ENCODE measurements at regions not wholly inside any gene's neighbourhood (a gene's known extent, or its start where the extent isn't known, plus 50 kb on each side); places are given as distances from the start of the nearest gene placed in this dataset.
"Not testable (repeated sequence)": the region's sequence is repeated elsewhere in the genome, so short reads cannot be mapped to it uniquely, and the experiment has no call there.

DNA sequence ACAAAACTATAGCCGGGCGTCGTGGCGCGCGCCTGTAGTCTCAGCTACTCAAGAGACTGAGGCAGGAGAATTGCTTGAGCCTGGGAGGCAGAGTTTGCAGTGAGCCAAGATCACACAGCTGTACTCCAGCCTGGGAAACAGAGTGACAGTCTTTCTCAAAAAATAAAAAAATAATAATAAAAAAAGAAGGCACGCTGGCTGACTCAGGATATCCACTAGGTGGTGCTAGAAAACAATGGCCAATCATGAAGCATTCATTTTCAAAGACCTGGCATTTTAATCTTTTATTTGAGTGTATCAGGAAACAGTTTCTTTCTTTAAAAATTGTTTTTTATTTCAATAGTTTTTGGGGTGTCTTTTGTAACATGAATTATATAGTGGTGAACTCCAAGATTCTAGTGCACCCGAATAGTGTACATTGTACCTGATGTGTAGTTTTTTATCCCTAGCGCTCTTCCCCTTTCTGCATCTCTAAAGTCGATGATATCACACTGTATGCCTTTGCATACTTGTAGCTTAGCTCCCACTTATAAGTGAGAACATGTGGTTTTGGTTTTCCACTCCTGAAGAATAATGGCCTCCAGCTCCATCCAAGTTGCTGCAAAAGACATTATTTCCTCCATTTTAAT, 88.6 kb downstream of the LYZL1 start:
- H3K36me3 Mint-ChIP-seq (ENCODE audit: low read depth): no peaks in the 10 kb centered on the region
- TF ChIP-seq, protein P1, sequence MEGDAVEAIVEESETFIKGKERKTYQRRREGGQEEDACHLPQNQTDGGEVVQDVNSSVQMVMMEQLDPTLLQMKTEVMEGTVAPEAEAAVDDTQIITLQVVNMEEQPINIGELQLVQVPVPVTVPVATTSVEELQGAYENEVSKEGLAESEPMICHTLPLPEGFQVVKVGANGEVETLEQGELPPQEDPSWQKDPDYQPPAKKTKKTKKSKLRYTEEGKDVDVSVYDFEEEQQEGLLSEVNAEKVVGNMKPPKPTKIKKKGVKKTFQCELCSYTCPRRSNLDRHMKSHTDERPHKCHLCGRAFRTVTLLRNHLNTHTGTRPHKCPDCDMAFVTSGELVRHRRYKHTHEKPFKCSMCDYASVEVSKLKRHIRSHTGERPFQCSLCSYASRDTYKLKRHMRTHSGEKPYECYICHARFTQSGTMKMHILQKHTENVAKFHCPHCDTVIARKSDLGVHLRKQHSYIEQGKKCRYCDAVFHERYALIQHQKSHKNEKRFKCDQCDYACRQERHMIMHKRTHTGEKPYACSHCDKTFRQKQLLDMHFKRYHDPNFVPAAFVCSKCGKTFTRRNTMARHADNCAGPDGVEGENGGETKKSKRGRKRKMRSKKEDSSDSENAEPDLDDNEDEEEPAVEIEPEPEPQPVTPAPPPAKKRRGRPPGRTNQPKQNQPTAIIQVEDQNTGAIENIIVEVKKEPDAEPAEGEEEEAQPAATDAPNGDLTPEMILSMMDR (IDR thresholded peaks at IDR 0.05): peak; percentile 56
- no peaks in the 10 kb centered on the region for H3K9me3 Mint-ChIP-seq
- H3K27ac Mint-ChIP-seq: no peak overlapping the region
- H3K4me3 Mint-ChIP-seq: no peak overlapping the region
- peaks cover 12% of the 10 kb centered on the region for H3K4me1 Mint-ChIP-seq
- no peak for DNase-seq
- H3K27me3 Mint-ChIP-seq (ENCODE audit: low read depth, poor library complexity): peaks cover under 1% of the 10 kb centered on the region

DNA sequence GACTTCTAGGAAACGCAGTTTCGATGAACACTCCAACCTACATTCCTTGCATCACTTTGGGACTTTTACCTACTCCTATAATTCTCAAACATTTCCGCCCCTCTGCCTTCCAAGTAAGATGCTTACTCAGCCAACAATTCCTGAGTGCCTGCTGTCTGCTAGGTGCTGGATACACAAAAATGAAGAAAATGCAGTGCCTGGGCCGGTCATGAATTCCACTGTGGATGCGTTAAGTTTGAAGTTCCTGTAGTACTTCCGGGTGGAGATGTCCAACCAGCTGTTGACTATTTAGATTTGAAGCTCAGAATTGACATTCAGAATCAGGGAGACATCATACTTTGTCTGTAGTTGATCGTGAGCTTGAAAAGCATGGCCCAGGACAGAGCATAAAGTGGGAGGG, 89.2 kb downstream of the LYZL1 start:
- TF ChIP-seq, protein P1 (IDR thresholded peaks at IDR 0.05): no peak
- H3K27ac Mint-ChIP-seq: no peak overlapping the region
- no peaks in the 10 kb centered on the region for H3K27me3 Mint-ChIP-seq (ENCODE audit: low read depth, poor library complexity)
- H3K4me3 Mint-ChIP-seq: no peak overlapping the region
- H3K9me3 Mint-ChIP-seq: no peaks in the 10 kb centered on the region
- H3K4me1 Mint-ChIP-seq: peaks cover 12% of the 10 kb centered on the region
- H3K36me3 Mint-ChIP-seq (ENCODE audit: low read depth): no peaks in the 10 kb centered on the region
- no peak for DNase-seq

DNA sequence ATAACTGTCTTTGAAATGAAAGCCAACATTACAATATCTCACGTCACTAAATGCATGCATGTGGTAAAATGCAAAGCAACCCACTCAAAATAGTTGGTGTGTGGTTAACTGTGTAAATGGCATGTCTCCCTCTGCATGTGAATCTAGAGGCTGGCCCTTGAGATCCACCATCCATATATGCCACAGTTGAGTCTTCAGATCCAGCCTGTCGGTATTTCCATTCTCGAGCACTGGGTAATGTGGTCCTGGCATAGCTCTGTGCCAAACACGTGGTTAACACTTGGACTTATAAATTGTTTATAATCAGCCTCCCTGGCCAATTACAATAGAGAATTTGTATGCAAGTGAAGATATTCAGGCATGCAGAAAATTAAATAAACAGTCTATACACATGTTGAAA, 90.3 kb downstream of the LYZL1 start:
- Mint-ChIP-seq H3K4me1 (peaks cover 12% of the 10 kb centered on the region), H3K4me3 (no peak overlapping the region), H3K27ac (no peak overlapping the region), H3K27me3 (ENCODE audit: low read depth, poor library complexity) (peaks cover 3% of the 10 kb centered on the region), H3K9me3 (no peaks in the 10 kb centered on the region), H3K36me3 (ENCODE audit: low read depth) (no peaks in the 10 kb centered on the region)
- DNase-seq: no peak
- TF ChIP-seq, protein P1 (IDR thresholded peaks at IDR 0.05): no peak

DNA sequence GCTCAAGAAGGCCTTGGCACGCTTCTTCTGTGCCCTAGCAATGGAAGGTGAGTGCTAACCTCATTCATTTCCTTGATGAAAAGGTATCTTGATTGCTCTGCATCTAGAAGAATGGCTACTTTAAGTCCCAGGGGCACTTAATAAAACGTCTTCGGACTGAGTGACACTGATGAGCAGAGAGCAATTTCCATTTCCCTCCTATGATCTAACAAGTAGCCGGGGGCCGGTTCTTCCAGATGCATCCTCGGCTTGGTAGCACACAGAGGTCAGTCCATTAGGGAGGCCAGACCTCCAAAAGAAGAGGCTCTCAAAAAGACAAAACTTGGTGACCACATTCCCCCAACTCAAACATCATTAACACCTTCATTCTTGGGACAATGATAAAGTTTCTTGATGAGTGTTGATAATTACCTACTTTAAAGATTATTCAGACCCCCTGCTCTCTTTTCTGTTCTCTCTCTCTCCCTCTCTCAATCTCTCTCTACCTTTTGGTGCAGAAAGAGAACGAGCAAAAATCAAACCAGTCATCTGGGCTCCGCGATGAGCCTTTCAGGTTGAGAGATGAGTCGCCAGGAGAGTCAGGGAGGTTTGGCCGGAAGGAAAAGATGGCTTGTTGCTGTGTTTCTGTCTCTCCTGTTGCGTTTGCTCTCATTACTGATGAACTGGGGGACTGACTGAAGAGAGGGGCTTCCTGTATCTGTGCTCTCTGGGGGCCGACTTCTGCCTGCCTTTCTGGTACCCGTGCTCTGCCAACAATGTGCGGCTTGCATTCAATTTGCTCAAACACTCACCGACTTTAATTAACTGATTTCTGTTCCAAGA, 91.1 kb downstream of the LYZL1 start:
- not testable (repeated sequence) for H3K36me3 Mint-ChIP-seq (ENCODE audit: low read depth); H3K4me3 Mint-ChIP-seq; H3K9me3 Mint-ChIP-seq; DNase-seq; H3K27me3 Mint-ChIP-seq (ENCODE audit: low read depth, poor library complexity)
- Mint-ChIP-seq H3K27ac (peak overlapping the region; percentile 51), H3K4me1 (peaks cover 12% of the 10 kb centered on the region)

DNA sequence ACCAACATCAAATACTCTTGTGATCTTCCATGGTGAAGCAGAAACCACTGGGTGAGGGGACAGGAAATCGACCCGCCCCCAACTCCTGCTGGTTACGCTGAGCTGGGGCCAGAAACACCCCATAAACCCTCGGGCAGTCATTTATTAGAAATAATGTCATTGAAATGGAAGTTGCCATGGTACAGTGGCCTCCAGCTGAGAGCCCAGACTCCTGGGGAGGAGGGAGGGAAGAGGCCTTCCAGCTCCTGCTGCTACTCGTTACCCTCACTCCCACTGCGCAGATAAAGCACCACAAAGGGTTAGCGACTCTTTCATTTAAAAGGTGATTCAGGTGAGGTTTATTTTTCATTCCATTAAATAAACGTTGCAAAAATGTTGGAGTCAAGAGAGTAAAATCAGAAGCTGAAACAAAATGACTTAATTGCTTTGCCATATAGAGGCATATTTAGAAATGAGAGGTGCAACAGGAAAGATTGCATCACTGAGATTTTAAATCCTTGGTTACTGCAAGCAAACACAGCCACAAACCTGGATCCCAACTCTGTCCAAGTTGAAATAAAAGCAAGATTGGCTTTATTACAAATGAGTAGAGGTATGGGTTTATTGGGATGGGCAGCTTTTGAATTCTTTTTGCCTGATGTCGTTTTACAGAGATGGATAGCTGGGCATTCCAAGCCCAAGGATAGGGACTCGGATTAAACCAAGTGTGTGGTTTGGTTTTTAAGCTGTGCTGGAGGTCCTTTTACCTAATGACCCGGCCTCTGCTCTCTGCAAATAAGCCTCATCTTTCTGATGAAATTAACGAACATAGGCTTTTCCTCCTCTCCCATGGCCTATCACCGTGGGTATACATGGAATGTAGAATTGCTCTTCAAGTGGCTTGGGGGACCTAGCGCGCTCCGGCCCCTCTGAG, 92.0 kb downstream of the LYZL1 start:
- H3K4me1 Mint-ChIP-seq: peaks cover 12% of the 10 kb centered on the region
- not testable (repeated sequence) for H3K36me3 Mint-ChIP-seq (ENCODE audit: low read depth); H3K9me3 Mint-ChIP-seq; H3K4me3 Mint-ChIP-seq; H3K27me3 Mint-ChIP-seq (ENCODE audit: low read depth, poor library complexity)
- DNase-seq: peak; percentile 6
- peak overlapping the region; percentile 51 for H3K27ac Mint-ChIP-seq

DNA sequence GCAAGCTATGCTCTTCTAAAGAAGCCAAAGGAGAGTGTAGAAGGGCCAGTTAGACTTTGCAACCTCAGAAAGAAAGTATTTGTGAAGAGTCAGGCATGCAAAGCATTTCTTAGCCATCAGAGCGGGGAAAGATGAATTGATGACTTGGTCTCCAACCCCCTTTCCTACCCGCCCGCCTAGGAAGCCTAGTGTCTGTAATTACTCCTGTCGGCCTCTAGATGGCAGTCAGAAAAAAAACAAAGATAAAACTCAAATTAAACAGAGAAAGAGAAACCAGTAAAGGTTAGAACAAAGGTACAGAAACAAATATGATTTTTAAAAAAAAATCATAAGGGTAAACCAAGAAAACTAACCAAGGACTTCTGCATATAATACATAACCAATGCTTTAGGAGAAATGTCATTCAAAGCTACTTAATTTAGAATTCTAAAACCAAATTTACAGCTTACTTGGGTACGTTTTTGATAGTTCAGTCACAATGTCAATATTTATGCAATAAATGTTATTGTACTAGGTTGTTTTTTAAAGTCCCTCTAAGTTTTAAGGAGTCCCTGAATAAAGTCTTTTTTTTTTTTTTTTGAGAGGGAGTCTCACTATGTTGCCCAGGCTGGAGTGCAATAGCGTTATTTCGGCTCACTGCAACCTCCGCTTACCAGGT, 97.6 kb downstream of the LYZL1 start:
- Mint-ChIP-seq H3K4me3 (no peak overlapping the region), H3K9me3 (no peaks in the 10 kb centered on the region), H3K36me3 (ENCODE audit: low read depth) (no peaks in the 10 kb centered on the region), H3K4me1 (peaks cover 5% of the 10 kb centered on the region), H3K27me3 (ENCODE audit: low read depth, poor library complexity) (peaks cover 15% of the 10 kb centered on the region), H3K27ac (no peak overlapping the region)
- DNase-seq: peak; percentile 25
- TF ChIP-seq, protein P1 (IDR thresholded peaks at IDR 0.05): peak; percentile 79

Data from nephron progenitor cell (in vitro differentiated cells).